ENCODE measurements at regions not wholly inside any gene's neighbourhood (a gene's known extent, or its start where the extent isn't known, plus 50 kb on each side); places are given as distances from the start of the nearest gene placed in this dataset.

DNA sequence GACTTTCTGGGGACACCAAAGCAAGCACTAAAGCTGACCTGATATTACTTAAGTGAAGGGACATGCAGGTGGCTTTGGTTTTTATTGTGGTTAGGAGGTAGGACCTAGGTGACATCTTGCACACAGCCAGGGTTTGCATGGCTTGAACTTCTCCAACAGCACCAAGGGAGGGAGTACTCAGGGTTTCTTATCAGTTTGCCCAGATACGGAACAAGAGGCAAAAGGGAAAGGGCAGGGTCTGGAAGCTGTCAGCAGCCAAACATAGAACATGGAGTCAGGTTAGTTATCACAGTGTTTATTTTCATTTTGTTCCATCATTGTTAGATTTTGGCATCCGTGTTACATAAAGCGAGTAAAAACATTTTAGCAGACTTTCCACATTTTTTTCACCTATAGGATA, 186.3 kb upstream of the CLEC14A start:
- DNase-seq (ENCODE audit: low read depth), result no peak
- H3K4me3 ChIP-seq (ENCODE audit: low read length), result no peak overlapping the region
- TF ChIP-seq, protein P1, sequence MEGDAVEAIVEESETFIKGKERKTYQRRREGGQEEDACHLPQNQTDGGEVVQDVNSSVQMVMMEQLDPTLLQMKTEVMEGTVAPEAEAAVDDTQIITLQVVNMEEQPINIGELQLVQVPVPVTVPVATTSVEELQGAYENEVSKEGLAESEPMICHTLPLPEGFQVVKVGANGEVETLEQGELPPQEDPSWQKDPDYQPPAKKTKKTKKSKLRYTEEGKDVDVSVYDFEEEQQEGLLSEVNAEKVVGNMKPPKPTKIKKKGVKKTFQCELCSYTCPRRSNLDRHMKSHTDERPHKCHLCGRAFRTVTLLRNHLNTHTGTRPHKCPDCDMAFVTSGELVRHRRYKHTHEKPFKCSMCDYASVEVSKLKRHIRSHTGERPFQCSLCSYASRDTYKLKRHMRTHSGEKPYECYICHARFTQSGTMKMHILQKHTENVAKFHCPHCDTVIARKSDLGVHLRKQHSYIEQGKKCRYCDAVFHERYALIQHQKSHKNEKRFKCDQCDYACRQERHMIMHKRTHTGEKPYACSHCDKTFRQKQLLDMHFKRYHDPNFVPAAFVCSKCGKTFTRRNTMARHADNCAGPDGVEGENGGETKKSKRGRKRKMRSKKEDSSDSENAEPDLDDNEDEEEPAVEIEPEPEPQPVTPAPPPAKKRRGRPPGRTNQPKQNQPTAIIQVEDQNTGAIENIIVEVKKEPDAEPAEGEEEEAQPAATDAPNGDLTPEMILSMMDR (IDR thresholded peaks at IDR 0.05; ENCODE audit: insufficient read depth, low read depth, low read length, missing control alignments), result no peak

DNA sequence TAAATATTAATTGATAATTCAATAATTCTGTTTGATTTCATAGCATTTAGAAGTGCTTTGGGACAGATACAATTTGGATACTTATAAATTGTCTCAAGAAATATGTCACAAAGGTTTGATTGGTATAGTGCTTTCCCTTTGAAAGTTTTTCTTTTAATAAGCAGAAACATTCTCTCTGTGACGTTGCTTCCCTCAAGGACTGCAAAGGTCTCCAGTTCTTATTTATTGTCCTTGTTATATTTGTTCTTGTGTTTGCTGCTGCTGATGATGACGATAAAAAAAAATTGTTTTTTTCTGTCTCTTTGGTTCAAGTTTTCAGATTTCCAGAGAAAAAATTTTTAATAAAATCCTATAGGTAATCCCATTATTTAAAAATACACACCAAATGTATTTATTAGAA, 176.3 kb upstream of the CLEC14A start:
- TF ChIP-seq, protein P1 (IDR thresholded peaks at IDR 0.05; ENCODE audit: insufficient read depth, low read depth, low read length, missing control alignments), result no peak
- no peak for DNase-seq (ENCODE audit: low read depth)
- H3K4me3 ChIP-seq (ENCODE audit: low read length), result no peak overlapping the region

DNA sequence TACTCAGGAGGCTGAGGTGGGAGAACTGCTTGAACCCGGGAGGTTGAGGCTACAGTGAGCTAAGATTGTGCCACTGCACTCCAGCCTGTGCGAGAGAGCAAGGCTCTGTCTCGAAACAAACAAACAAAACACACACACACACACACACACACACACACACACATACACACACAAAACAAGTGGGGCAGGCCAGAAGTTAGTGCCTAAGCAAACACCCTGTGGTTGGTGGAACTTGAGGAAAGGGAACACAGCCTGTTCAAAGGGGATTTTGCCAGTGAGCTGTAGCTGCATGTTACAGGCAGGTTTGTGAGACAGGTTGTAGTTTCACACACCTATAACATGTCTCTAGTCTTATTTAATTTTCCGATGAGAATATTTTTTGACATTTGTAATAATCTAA, 175.3 kb upstream of the CLEC14A start:
- TF ChIP-seq, protein P1 (IDR thresholded peaks at IDR 0.05; ENCODE audit: insufficient read depth, low read depth, low read length, missing control alignments), result no peak
- DNase-seq (ENCODE audit: low read depth), result no peak
- H3K4me3 ChIP-seq (ENCODE audit: low read length), result no peak overlapping the region

- DNase-seq (ENCODE audit: low read depth), result no peak
- TF ChIP-seq, protein P1 (IDR thresholded peaks at IDR 0.05; ENCODE audit: insufficient read depth, low read depth, low read length, missing control alignments), result no peak
- H3K4me3 ChIP-seq (ENCODE audit: low read length), result no peak overlapping the region
Measured at GRCh38 chr14:38430522-38430921, 174.6 kb upstream of the CLEC14A start.

DNA sequence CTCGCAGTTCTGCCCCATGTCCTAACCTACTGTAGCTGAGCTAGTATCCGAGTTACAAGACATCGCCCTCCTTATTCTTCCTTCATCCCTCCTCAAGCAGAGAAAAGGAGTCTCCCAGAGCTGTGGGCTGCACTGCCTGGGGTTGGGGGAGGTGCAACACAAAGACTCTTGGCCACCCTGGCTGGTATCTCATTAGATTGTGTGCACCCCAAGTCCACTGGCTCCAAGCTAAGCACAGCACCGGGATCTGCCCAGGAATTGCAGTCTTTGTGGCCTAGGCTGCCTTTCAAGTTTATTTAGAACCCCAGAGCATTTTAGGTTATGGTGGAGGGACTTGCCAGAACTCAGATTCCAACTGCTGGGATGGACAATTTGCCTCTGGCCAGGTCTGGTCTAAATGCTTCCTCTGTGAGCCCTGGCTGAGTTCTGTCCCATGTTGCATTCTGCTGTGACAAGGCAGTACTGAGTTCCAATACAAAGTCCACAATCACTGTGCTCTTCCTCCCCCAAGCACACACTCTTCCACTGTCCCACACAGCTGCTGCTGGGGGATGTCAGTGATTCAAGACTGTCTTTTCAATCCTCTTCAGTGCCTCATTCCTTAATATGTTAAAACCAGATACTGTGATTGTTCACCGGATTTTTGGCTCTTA, 169.6 kb upstream of the CLEC14A start:
- no peak for DNase-seq (ENCODE audit: low read depth)
- TF ChIP-seq, protein P1 (IDR thresholded peaks at IDR 0.05; ENCODE audit: insufficient read depth, low read depth, low read length, missing control alignments), result no peak
- no peak overlapping the region for H3K4me3 ChIP-seq (ENCODE audit: low read length)

GRCh38 chr14:38420048-38420447, 164.2 kb upstream of the CLEC14A start:
- no peak for DNase-seq (ENCODE audit: low read depth)
- TF ChIP-seq, protein P1 (IDR thresholded peaks at IDR 0.05; ENCODE audit: insufficient read depth, low read depth, low read length, missing control alignments), result no peak
- no peak overlapping the region for H3K4me3 ChIP-seq (ENCODE audit: low read length)

DNA sequence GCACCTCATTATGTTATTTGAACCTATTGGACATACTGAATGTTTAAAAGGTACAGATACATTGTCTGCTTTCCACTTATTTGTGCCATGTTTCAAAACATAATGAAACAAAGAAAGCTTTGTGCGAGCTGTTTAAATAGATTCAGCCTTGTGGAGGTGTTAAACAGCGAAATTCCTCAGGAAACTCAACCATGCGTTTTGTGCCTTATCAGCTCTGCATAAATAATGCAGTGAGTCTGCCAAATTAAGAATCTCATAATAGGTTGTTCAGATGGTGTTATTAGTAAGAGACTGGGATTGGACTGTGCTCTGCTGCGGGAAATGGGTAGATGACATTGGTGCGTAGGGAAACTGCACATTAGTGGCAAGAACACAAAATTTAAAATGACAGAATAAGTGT, 163.7 kb upstream of the CLEC14A start:
- TF ChIP-seq, protein P1 (IDR thresholded peaks at IDR 0.05; ENCODE audit: insufficient read depth, low read depth, low read length, missing control alignments), result no peak

More for the DNA sequence above, 163.7 kb upstream of the CLEC14A start:
- H3K4me3 ChIP-seq (ENCODE audit: low read length), result no peak overlapping the region
- no peak for DNase-seq (ENCODE audit: low read depth)
